NCI-H128 (cell line): ENCODE measurements at regions not wholly inside any gene's neighbourhood (a gene's known extent, or its start where the extent isn't known, plus 50 kb on each side); places are given as distances from the start of the nearest gene placed in this dataset.

Experiments used
- DNase-seq: peaks from one replicate; lab custom pipeline; 2025; ENCODE audit not compliant: unreplicated experiment; lab: John Stamatoyannopoulos, UW

GRCh38 chr9:108134486-108135128 lies 645.0 kb upstream of the KLF4 start:
- no peak for DNase-seq

DNA sequence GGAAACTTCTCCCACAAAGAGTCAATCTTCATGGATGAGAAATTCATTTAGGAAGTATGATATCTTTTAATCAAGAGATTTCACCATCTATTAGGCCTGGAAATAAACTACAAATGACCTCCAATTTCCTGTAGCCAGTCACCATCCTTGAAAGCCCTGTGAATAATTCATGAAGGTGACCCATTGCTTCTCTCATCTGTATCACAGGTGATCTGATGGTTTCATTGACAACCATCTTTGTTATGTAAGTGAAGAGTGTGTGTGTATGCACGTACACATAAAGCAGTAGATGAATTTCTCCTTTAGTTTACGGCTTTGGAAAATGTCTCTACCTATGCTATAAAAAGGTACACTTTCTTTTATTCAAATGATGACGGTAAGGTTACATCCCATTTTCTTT lies 644.1 kb upstream of the KLF4 start:
- DNase-seq = no peak

DNA sequence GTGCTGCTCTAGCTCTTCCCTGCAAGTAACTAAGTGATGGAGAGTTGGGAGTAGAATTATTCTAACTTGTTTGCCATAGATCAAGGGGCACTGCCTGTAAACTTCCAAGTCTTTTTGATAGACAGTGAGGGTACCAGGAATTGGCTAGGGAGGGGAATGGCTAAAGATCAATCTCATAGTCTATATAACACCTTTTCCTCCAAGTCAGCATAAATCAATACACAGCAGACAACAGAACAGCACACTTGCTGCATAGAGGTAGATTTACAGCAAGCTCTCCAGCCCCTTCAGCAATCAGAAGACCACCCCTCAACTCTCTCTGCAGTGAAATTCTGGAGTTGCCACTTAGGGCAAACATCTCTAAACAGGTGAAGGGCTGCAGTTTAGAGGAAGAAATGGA lies 643.5 kb upstream of the KLF4 start:
- DNase-seq = no peak

DNA sequence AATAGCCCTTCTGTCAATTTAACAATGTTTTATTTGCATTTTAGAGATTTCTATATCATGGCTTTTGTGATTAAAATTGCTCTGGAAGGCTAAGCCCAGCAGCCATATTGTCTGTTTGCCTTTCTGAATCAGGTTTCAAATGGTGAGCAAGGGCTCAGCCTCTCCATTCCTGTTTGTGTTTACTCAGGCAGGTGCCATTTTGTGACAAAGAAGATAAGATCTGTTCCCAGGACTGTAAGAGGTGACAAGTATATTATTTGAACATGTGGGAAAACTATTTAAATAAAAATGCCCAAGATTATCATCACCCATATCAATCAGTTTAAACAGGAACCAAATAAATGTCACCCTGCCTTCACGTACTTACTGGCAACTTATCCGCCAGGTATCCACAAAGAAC lies 641.3 kb upstream of the KLF4 start:
- DNase-seq = no peak

DNA sequence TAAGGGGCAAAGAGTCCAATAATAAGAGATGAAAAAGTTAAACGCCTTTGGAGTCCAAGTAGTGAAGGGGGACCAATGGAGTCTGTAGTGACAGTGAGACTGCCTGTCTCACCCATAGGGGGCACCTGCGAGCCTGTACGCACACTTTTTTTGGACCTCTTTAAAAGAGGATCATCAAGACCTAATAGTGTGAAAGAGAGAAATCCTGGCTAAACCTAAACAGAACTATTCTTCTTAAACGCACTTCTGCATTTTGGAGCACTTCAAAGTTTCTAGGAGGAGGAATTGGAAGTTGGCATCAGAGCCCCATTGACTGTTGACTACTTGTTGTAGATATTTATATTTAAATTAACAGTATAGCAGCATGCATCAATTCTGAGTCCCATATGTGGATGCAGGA lies 636.1 kb upstream of the KLF4 start:
- DNase-seq = no peak

DNA sequence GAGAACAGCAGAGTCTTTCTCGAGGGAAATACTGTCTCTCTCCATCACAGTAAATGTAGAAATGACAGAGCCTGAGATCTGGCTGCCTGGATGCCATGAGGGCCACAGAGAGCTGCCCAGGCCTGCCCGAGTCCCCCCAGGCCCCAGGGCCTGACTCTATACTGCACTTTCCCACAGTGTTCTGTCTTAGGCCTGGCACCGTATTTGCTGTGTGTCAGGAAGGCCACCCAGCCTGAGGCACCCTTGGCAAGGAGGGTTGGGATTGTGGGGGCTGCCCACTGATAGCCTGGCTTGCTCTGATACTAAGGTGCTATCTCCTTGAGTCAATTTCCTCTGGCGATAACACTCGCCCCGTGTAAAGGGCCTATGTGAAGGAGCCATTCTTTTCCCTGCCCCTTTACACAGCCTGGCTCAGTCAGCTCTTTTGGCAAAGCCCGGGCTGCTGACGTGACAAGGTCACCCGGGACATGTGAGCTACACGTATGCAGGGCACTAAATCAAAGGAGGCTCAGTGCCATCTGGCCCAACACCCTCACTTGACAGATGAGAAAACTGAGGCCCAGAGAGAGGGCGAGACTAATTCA lies 630.1 kb upstream of the KLF4 start:
- DNase-seq = no peak

DNA sequence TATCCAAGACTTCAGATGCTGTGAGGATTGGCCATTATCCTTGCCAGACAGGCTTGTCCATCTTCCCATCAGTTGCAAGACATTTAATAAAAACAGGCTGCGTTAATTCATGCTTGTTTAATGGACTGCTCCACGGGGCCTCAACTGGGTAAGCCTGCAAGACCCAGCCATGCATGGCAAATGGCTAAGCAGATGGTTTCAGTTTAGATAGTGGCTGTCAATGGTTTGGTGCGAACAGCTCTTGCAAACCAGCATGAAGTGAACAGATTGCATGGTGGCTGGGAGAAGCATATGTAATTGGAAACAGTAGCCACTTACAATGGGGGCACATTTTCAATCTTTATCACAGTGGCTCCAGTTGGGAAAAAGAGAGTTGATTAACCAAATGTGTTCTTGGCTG lies 628.2 kb upstream of the KLF4 start:
- peak; percentile 40 for DNase-seq

DNA sequence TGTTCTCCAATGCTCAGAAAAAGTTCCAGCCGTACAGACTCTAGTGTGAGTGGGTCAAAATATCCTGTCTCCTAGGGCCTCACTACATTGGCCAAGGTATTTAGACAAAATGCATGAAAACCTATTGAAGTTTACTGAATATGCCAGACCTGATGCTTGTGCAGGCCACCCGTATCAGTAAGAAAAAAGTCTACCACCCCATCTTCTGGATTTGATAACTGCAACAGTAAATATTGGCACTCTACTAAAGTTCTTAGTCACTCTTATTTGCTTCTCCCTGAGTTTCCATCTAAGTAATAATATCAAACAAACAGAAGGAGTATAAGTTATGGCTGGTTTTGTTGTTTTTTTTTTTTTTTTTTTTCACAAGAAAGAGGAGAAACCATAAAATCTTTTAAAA lies 627.7 kb upstream of the KLF4 start:
- DNase-seq = no peak

DNA sequence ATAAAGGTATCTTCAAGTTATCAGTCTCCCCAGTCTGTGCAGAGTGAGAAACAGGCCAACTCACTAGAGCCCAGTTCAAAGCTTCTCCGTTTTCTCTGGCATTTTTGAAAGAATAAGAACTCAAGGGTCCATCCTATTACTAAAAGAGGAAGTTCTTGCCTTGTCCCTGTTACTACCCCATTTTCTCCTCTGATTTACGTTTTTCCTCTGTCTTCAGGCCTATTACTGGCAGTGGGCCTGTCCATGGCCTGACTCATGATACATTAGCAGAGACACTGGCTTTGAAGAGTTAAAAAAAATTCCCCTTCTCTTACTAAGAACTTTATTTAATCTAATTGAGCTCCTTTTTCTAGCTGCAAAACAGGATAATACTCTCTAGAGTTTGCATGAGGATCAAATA lies 624.0 kb upstream of the KLF4 start:
- no peak for DNase-seq

GRCh38 chr9:108109927-108110690 lies 620.5 kb upstream of the KLF4 start:
- DNase-seq = no peak

GRCh38 chr9:108108852-108109448 lies 619.4 kb upstream of the KLF4 start:
- DNase-seq = no peak

DNA sequence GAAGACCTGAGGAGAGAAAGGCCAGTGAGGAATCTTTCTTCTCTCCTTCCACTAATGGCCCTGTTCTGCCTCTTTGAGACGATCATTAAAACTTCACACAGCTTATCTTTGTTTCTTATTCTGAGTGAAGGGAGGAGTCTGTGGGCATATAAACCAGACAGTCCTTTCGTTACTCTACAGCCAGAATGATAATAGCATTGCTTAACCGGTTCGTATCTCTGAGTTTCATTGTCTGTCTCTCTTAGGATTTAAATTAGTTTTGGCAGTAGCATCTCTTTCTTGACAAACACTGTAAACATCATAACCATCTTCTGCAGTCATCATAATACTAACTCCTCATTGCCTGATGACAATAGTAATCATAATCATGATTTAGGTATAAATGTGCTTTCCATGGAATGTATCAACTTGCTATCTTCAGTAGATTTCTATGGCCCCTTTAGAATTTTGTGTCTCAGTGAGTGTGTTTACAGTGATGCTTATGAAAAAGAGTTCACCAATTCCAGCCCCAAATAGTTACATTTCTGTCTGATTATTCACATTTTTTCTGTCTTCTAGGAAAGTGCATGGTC lies 618.8 kb upstream of the KLF4 start:
- no peak for DNase-seq

DNA sequence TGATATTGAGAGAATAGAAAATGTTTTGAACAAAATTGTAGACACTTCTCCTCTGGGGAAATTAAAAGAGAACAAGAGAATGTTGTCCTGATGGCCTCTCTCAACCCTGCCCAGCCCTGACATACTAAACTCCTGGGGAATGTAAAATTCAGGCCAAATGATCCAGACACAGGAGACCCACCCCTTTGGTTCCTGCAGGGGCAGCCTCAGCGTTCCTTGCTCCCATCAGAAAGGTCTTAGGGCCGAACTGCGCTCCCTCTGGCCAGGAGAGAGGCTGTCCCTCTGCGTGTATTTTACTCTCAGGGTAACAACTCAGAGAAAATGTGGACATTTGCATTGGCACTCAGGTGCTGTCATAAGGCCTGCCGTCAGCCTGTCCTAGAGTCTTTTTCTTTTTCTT lies 616.3 kb upstream of the KLF4 start:
- DNase-seq = no peak

DNA sequence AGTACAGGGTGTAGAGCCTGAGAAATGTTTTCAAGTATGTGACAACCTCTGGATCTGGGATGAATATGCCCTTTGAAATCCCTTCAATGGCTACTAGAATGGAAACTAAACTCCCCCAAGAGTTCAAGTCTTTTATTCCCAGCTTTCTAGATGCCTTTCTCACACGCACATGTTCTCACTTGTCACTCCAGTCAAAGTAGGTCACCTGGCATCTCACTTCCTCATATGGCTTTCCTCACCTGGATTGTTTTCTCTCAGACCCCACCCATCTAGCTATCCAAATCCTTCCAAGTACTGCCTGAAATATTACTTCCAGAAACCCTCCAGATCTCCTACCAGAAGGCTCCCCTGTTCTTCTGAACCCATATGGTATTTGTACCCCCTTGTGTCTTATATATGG lies 615.4 kb upstream of the KLF4 start:
- DNase-seq = no peak

GRCh38 chr9:108103046-108103693 lies 613.6 kb upstream of the KLF4 start:
- DNase-seq = no peak

DNA sequence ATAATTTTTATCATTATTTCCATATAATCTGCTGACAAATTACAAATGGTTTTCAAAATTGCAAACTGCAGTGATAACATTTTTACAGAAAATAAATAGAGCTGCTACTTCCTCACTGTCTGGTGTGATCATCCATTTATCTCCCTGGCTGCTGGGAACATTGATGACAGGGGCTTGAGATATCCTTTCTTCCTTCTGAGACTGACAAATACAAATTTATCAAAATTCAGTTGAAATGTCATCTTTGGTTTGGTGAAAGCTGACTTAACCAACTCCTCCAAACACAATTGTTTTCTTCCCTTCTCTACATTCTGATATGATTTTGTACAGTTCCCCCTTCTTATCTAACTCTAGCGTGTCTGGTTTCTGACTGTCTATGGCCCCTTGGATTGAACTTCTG lies 611.8 kb upstream of the KLF4 start:
- DNase-seq = no peak

GRCh38 chr9:108100571-108100970 lies 611.0 kb upstream of the KLF4 start:
- DNase-seq = no peak

DNA sequence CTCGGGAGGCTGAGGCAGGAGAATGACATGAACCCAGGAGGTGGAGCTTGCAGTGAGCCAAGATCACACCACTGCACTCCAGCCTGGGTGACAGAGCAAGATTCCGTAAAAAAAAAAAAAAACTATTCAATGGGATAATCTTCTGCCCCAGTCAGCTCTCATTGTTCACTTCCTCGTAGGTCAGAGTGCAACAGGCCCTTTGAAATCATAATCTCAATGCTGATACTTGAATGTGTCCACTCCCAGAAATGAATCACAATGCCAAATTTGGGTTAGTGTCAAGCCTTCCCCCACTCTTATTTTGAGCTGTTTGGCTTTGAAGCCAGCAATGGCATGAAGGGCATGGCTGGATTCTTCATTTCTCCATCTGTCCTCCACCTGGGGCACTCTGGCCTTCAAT lies 610.3 kb upstream of the KLF4 start:
- DNase-seq = no peak

- no peak for DNase-seq
Observed at GRCh38 chr9:108095496-108095895, 605.9 kb upstream of the KLF4 start.

DNA sequence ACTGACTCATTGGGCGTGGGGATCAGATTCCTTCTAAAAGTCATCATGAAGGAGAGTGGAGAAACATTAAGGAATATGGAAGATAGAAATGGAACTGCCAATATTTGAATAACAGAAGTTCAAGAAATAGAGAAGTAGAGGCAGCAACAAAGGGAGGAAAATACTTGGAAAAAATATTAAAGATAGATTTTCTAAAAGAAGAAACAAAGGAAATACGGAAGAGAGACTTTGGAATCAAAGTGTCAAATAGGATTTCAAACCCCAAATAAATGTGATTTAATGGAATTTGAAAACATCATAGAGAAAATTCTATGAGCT lies 605.1 kb upstream of the KLF4 start:
- no peak for DNase-seq
